ENCODE measurements at regions not wholly inside any gene's neighbourhood (a gene's known extent, or its start where the extent isn't known, plus 50 kb on each side); places are given as distances from the start of the nearest gene placed in this dataset.

DNA sequence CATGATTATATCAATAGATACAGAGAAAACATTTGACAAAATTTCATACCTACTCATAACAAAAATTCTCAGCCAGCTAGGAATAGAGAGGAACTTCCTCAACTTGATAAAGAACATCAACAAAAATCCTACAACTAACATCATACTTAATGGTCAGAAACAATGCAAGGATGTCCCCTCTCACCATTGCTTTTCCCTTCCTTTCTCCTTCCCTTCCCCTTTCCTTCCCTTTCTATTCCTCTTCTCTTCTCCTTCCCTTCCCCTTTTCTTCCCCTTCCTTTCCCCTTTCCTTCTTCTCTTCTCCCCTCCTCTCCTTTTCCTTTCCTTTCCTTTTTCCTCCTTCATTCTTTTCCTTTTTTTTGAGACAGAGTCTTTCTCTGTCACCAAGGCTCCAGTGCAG is 418.3 kb upstream of the B3GAT1 start (continued):
- TF ChIP-seq MAFK (IDR thresholded peaks at IDR 0.05; ENCODE audit: low read depth, low read length): no peak
- no peak for TF ChIP-seq NRF1 (IDR thresholded peaks at IDR 0.05; ENCODE audit: low read depth, low read length)
- no peak for TF ChIP-seq RAD21 (IDR thresholded peaks at IDR 0.05 in 1 of 2, conservative IDR thresholded peaks at IDR 0.05 in 1 of 2; ENCODE audit: low read depth in 2 of 2, low read length in 2 of 2)
- TF ChIP-seq, protein P1, sequence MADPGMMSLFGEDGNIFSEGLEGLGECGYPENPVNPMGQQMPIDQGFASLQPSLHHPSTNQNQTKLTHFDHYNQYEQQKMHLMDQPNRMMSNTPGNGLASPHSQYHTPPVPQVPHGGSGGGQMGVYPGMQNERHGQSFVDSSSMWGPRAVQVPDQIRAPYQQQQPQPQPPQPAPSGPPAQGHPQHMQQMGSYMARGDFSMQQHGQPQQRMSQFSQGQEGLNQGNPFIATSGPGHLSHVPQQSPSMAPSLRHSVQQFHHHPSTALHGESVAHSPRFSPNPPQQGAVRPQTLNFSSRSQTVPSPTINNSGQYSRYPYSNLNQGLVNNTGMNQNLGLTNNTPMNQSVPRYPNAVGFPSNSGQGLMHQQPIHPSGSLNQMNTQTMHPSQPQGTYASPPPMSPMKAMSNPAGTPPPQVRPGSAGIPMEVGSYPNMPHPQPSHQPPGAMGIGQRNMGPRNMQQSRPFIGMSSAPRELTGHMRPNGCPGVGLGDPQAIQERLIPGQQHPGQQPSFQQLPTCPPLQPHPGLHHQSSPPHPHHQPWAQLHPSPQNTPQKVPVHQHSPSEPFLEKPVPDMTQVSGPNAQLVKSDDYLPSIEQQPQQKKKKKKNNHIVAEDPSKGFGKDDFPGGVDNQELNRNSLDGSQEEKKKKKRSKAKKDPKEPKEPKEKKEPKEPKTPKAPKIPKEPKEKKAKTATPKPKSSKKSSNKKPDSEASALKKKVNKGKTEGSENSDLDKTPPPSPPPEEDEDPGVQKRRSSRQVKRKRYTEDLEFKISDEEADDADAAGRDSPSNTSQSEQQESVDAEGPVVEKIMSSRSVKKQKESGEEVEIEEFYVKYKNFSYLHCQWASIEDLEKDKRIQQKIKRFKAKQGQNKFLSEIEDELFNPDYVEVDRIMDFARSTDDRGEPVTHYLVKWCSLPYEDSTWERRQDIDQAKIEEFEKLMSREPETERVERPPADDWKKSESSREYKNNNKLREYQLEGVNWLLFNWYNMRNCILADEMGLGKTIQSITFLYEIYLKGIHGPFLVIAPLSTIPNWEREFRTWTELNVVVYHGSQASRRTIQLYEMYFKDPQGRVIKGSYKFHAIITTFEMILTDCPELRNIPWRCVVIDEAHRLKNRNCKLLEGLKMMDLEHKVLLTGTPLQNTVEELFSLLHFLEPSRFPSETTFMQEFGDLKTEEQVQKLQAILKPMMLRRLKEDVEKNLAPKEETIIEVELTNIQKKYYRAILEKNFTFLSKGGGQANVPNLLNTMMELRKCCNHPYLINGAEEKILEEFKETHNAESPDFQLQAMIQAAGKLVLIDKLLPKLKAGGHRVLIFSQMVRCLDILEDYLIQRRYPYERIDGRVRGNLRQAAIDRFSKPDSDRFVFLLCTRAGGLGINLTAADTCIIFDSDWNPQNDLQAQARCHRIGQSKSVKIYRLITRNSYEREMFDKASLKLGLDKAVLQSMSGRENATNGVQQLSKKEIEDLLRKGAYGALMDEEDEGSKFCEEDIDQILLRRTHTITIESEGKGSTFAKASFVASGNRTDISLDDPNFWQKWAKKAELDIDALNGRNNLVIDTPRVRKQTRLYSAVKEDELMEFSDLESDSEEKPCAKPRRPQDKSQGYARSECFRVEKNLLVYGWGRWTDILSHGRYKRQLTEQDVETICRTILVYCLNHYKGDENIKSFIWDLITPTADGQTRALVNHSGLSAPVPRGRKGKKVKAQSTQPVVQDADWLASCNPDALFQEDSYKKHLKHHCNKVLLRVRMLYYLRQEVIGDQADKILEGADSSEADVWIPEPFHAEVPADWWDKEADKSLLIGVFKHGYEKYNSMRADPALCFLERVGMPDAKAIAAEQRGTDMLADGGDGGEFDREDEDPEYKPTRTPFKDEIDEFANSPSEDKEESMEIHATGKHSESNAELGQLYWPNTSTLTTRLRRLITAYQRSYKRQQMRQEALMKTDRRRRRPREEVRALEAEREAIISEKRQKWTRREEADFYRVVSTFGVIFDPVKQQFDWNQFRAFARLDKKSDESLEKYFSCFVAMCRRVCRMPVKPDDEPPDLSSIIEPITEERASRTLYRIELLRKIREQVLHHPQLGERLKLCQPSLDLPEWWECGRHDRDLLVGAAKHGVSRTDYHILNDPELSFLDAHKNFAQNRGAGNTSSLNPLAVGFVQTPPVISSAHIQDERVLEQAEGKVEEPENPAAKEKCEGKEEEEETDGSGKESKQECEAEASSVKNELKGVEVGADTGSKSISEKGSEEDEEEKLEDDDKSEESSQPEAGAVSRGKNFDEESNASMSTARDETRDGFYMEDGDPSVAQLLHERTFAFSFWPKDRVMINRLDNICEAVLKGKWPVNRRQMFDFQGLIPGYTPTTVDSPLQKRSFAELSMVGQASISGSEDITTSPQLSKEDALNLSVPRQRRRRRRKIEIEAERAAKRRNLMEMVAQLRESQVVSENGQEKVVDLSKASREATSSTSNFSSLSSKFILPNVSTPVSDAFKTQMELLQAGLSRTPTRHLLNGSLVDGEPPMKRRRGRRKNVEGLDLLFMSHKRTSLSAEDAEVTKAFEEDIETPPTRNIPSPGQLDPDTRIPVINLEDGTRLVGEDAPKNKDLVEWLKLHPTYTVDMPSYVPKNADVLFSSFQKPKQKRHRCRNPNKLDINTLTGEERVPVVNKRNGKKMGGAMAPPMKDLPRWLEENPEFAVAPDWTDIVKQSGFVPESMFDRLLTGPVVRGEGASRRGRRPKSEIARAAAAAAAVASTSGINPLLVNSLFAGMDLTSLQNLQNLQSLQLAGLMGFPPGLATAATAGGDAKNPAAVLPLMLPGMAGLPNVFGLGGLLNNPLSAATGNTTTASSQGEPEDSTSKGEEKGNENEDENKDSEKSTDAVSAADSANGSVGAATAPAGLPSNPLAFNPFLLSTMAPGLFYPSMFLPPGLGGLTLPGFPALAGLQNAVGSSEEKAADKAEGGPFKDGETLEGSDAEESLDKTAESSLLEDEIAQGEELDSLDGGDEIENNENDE (IDR thresholded peaks at IDR 0.05; ENCODE audit: insufficient replicate concordance, low read length): no peak
- no peak for TF ChIP-seq HDAC2 (IDR thresholded peaks at IDR 0.05; ENCODE audit: borderline replicate concordance in 1 of 2, low read depth in 2 of 2, low read length in 2 of 2)
- no peak for TF ChIP-seq YY1 (IDR thresholded peaks at IDR 0.05; ENCODE audit: low read depth, low read length)
- no peak for TF ChIP-seq GABPA (IDR thresholded peaks at IDR 0.05; ENCODE audit: borderline replicate concordance, insufficient read depth, low read length)
